ENCODE measurements at regions not wholly inside any gene's neighbourhood (a gene's known extent, or its start where the extent isn't known, plus 50 kb on each side); places are given as distances from the start of the nearest gene placed in this dataset.
"Not testable (repeated sequence)": the region's sequence is repeated elsewhere in the genome, so short reads cannot be mapped to it uniquely, and the experiment has no call there.

DNA sequence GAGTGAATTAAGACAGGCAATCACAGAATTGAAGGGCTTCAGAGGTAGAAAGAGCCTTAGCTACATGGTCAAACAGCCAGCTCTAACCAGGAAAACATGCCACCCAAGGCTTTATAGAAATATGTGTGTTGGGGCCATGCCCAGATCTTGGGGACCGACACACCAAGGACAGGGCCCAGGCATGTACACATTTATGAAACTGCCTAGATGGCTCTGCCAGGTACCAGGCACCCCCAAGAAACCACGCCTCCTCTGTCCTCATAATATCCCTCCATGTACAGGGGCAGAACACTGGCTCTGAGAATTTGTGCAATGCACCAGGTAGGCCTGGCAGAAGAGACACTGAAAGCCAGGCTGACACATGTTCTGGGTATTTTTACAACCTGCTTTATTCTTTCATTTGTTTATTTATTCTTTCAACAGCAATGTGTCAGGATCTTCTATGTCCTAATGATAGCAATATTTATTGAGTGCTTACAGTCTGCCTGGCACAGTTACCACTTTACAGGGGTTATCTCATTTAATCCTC lies 137.9 kb upstream of the LSM14A start:
- DNase-seq (ENCODE audit: low spot score), result no peak

DNA sequence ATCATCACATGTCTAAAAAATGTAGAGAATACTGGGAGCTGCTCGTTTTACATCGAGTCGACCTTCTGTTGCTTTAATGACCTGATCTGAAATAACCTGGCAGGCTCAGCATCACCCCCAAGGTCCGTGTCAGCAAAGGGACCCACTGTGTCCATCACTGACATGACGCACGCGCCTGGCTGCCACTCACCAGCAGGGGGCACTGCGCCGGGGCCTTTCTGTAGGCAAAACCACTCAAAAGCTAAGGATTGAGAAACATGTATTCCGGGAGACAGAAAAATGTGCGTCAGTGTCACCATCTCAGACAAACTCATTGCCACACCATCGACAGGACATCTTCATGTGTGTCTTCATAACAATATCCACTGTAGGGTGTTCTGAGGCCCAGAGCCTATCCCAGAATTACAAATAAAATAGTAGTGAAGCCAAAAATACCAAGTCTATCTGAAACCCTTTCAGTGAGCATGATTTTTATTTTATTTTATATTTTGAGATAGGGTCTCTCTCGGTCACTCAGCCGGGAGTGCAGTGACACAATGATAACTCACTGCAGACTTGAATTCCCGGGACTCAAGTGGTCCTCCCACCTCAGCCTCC lies 130.3 kb upstream of the LSM14A start:
- DNase-seq (ENCODE audit: low spot score), result peak; percentile 56

DNA sequence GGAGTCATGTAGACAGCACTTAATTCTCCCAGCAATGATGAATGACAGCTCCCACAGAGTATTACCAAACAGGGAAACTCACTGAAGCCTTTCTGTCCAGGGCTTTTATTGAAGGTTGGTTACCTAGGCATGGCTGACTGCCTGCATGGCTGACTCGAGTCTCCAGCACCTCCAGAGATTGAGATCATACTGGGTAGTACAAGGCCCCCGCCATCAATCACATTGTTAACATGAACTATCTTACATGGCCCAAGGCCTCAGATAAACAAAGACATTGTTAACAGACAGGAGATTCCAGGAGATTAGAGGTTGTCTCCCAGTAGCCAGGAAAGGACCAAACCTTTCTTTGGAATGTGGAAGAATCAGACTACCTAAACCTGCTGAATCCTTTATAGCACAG lies 128.3 kb upstream of the LSM14A start:
- no peak for DNase-seq (ENCODE audit: low spot score)

DNA sequence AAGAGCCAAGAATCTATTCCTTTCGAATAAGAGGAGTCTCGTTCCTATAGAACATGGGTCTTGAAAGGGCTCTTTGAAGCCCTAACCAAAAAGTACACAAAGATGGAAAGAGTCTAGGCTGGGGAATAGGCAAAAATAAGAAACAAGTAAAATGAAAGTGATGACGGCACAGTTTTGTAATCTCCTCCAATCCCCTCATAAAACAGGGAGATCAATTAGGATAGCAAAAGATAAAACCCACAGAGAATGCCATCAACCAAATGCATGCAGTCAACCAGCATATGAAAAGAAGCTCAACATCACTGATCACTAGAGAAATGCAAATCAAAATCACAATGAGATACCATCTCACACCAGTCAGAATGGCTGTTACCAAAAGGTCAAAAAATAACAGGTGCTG lies 122.4 kb upstream of the LSM14A start:
- no peak for DNase-seq (ENCODE audit: low spot score)

DNA sequence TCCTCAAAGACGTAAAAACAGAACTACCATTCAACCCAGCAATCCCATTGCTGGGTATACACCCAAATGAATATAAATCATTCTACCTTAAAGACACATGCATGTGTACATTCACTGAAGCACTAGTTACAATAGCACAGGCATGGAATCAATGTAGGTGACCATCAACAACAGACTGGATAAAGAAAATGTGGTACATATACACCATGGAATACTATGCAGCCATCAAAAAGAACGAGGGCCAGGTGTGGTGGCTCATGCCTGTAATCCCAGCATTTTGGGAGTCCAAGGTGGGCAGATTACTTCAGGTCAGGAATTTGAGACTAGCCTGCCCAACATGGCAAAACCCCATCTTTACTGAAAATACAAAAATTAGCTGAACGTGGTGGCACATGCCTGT lies 121.9 kb upstream of the LSM14A start:
- not testable (repeated sequence) for DNase-seq (ENCODE audit: low spot score)

DNA sequence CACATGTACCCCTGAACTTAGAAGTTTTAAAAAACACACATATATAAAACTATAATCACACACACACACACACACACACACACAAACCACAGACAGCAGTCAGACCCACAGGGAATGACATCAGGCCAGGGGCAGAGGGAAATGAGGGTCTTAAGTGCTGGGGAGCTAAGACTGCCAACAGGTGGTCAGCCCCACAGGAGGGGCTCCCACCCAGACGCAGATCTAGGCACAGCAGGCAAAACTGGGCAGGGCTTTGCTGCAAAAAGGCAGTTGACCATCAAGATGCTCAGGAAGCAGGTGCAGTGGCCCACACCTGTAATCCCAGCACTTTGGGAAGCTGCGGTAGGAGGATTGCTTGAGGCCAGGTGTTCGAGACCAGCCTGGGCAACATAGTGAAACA lies 121.0 kb upstream of the LSM14A start:
- no peak for DNase-seq (ENCODE audit: low spot score)

DNA sequence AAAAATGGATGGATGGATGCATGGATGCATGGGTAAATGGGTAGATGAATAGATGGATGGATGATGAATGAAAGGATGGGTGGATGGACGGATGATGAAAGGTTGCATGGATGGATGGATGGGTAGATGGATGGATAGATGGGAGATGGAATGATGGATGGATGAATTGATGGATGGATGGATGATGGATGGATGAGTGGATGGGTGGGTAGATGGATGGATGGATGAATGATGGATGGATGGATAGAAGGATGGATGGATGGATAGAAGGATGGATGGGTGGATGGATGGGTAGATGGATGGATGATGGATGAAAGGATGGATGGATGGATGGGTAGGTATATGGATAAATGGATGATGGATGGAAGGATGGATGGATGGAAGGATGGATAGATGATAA lies 115.1 kb upstream of the LSM14A start:
- DNase-seq (ENCODE audit: low spot score), result no peak

DNA sequence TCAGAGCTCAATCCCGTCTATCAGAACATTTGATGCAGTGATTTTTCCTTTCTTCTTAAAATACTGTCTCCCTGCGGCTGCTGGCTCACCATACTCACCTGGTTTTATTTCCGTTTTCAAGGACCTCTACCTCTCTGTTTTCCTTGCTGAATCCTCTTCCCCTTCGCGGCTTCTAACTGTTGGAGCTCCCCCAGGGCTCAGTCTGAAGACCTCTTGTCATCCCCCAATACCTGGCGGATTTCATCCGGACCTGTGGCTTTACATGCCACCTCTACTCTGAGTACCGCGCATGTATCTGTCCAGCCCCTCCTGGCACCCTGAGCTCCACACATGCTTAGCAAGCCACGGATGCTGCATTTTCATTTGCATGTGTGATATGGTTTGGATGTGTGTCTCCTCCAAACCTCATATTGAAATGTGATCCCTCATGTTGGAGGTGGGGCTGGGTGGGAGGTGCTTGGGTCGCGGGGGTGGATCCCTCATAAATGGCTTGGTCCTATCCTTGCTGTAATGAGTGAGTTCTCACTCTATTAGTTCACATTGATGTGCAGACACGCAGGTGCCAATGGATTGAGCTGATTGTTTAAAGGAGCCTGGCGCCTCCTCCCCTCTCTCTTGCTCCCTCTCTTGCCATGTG lies 106.2 kb upstream of the LSM14A start:
- DNase-seq (ENCODE audit: low spot score), result no peak

DNA sequence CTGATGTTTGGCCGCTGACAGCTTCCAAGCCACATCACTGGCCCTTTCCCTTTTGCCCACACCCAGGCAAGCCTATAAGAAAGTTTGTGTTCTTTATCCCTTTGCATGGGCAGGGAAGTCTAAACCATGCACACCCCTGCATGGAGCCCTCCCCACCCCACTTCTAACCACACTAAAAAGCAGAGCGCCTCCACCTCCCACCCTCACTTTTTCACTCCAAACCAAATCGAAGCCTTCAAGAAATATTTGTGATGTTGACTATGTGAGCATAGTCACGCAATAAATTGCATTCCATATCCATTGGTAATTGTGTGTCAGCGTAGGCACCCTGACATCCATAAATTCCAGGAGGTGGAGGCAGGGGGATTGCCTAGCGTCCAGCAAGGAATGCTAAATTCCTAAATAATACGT lies 104.4 kb upstream of the LSM14A start:
- DNase-seq (ENCODE audit: low spot score), result no peak

DNA sequence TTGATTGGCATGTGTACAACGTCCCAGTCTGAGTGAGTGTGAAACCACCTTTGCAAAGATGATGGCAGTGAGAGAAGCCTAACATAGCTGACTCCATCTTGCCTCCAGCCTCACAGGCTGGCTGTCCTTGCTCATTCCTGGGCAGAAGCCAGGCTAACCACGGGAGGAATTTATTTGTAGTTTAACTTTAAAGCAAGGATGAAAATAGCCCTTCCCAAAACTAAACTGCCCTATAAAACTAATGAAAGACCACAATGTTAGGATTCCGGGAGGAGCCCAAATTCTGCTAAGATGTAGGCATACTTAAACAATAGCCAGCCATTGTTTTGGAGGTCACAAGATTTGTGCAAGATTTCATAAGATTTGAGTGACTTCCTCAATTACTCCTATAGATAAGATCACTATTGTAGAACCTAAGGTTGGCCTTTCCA lies 96.6 kb upstream of the LSM14A start:
- no peak for DNase-seq (ENCODE audit: low spot score)

DNA sequence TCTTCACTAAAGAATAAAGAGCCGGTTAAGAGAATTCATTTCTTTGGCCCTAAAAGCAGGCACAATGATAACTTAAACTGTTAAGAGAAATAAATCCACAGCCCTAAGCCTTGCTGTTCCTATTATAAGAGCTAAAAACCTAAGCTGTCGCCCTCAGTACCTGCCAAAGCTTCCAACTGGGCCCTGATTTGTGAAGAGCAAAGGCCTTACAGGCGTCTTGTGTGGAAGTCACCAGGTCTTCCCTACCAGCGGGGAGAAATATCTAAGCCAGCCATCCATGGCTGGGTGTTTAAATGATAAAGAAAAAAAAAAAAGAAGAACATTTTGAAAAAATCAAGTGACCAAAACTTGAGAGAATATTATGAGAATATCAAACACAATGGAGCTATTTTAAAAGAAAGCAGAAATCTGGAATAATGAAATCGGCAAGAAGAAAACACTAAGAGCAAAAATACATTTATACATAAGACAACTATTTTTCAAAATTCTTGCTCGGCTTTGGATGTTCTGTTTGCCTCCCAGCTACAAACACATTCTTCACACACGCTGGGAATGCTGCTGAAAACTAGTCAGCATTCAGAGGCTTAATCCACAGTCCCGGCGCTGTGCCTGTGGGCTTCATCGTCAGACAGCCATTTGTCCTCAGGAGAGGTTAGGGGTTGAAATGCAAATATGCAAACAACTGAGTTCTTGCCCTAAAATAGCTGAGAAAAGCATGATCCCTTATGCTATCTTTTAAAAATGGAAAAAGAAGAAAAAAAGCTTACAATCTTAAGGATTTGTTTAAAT lies 89.8 kb upstream of the LSM14A start:
- DNase-seq (ENCODE audit: low spot score), result no peak

DNA sequence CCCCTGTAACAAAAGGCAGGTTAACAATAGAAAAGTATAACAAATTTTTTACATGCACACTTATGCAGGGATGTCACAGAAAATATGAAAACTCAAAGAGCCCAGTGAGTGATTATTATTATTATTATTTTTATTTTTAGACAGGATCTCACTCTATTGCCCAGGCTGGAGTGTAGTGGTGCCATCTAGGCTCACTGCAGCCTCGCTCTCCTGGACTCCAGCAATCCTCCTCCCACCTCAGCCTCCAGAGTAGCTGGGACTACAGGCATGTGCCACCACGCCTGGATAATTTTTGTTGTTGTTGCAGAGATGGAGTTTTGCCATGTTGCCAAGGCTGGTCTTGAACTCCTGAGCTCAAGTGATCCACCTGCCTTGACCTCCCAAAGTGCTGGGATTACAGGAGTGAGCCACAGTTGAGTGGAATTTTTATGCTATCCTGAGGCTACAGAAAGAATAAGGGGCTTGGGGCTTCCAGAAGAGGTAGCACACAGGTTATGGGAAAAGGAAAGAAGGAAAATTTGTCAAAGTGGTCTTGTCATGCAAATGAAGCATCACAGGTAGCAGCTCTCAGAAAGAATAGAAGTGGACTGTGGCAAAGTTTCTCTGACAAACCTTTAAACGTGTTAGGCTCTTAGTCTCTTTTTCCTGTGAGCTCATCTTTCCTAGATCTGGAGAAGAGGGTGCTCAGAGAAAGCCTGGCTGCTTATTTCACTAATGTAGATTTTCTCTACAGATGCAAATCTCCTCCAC lies 87.7 kb upstream of the LSM14A start:
- no peak for DNase-seq (ENCODE audit: low spot score)

DNA sequence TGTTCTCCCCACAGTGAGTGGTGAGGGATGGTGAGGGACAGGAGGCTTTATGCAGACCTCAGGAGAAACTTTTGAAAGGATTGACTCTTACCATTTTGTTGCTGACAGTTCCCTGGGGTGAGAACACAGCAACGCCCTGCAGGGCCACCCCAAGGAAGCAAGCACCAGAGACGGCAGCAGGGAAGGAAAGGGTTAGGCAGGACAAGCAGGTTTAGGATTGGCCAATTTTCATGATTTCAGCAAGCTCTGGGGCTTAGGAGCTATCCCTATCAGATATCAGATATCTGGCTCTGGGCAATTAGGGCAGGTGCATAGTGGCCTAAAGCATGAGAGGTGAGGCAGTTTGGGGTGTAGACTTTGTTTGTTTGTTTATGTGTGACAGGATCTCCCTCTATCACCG lies 87.0 kb upstream of the LSM14A start:
- no peak for DNase-seq (ENCODE audit: low spot score)

DNA sequence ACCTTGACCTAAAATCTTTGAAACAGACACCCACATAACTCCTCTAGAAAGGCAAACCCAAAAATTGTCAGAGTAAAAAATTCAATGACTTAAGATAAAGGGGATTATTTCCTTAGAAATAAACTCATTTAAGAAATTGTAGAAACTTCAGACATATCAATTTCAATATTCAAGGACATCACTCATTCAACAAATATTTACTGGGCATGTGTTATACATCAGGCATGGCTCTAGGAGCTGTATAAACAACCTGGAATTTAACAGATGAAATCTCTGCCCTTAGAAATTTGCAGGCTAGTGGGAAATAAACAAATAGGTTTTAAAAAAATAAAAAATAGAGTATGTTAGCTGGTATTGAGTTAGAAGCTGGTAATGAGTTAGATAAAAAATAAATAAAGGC lies 84.0 kb upstream of the LSM14A start:
- DNase-seq (ENCODE audit: low spot score), result no peak

DNA sequence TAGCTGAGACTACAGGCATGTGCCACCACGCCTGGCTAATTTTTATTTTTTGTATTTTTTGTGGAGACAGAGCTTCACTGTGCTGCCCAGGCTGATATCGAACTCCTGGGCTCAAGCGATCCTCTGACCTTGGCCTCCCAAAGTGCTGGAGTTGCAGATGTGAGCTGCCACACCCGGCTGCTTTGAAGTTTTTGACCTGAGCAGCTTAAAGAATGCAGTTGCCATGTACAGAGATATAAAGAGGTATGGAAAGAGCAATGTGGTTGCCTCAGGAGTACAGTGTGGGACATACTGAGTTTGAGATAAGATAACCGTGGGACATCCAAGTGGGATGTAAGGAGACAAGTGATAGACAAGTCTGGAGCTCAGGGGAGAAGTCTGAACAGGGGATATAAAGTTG lies 82.7 kb upstream of the LSM14A start:
- DNase-seq (ENCODE audit: low spot score), result no peak

DNA sequence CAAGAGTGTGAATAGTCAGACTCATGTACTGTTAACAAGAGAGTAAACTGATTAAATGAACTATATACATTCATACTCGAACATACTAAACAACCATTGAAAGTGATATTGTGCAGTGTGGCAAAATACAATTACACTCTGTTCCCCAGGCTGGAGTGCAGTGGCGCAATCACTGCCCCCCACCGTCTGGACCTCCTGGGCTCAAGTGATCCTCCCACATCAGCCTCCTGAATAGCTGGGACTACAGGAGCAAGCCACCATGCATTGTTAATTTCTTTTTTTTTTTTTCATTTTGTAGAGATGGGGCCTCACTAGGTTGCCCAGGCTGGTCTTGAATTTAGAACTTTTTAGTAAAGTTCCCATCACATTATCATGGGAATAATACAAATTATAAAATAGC lies 77.3 kb upstream of the LSM14A start:
- no peak for DNase-seq (ENCODE audit: low spot score)

DNA sequence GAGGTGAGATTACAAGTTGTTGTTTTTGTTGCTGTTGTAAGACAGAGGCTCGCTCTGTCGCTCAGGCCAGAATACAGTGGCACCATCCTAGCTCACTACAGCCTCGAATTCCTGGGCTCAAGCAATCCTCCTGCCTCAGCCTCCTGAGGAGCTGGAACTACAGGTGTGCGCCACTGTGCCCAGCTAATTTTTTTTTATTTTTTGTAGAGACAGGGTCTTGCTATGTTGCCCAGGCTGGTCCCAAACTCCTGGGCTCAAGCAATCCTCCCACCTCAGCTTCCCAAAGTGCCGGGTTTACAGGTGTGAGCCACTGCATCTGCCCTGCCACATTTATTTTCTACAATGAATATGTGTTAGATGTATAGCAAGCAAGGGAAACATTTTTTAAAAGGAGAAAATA lies 76.9 kb upstream of the LSM14A start:
- DNase-seq (ENCODE audit: low spot score), result not testable (repeated sequence)

DNA sequence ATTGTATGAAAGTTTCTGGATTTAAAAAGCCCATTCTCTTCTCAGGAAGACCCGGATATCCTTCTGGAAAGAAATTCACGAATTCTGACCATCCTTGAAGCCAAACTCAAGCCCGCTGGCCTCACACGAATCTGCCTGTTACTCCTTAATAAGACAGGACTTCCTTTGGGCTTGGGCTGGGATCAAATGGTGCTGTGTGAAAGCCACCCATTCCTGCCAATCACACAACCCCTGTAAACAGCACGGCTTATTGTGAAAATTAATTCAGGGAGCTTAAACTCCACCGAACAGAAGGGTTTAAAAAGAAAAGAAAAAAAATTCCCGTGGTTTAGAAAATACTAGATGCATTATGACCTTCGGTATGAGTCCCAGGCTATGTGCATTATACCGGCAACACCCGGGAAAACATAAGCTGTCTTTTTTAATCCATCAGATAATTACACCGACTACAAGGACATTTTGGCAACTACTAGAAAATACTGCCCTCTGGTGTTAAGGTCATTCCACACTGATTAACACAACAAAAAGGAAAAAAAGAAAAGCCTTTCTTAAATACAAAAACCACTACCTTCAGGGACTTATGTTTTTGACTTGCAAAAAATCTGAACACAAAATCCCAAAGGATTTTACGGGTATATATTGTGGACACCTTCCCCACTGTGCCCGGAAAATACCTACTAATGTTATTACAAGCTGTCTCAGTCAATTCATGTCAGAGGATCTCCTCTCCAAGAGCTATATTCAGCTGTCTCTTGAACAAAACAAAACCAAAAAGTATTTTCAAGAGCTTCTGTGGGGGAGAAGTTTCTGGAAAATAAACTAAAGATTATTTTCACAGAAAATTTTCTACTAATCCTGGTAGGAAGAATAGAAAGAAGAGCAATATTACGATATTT lies 76.0 kb upstream of the LSM14A start:
- DNase-seq (ENCODE audit: low spot score), result peak; percentile 40

DNA sequence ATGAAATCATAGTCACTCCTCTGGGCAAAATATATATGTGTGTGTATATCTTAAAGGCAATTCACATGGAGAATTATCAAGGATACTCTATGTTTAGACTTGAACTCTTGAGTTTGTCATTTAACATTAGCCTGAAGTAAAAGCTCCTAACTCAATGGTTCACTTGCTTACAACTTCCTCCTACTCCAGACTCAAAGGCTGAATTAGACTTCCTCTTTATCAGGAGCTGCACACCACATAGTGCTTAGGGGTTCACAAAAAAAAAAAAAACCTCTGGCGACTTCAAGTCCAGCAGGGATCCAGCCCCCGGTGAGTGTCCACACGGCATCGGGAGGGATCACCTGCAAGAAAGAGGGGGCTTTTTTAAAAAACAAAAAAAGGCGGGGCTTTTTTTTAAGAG lies 68.2 kb upstream of the LSM14A start:
- DNase-seq (ENCODE audit: low spot score), result no peak

DNA sequence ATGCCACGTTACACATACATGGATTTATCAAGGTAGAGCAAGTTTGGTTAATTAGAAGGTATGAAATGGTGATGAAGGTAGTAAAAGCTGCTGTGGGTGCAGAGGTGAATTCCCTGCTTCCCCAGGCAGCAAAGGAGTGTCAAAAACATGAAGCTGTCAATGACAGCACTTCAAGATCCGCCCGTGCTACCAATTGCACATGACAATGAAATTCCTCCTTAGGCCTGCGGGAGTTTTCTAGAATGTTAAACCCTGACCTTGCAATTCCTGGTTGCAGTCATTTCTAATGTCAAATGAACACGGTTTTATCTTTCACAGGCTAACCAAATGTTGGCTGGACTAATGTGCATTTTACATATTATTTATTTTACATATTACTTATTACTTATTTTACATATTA lies 67.7 kb upstream of the LSM14A start:
- DNase-seq (ENCODE audit: low spot score), result no peak

DNA sequence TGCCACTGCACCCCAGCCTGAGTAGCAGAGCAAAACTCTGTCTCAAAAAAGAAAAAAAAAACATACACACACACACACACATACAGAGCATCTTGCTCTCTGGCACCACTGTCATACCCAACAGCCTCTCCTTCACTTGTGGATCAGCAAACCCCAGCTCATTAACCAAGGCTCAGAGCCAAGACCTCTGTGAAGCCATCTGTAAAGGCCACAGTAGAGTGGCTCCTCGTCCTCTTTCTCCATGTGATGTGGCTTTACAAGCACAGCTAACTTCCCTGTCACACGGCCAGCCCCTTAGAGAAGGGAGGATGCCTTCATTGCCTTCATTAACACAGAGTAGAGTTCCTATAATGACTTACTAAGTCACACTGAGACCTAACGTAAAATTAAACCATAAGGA lies 62.7 kb upstream of the LSM14A start:
- DNase-seq (ENCODE audit: low spot score), result no peak

Data from CD4-positive, alpha-beta T cell treated with Interleukin-2 at 100 ng/mL for 4 hours (primary cell).